Activated B cell treated with CpG ODN at 0.5 μM for 24 hours (primary cell): ENCODE measurements at regions not wholly inside any gene's neighbourhood (a gene's known extent, or its start where the extent isn't known, plus 50 kb on each side); places are given as distances from the start of the nearest gene placed in this dataset.

Experiments used
- ATAC-seq: fragments of 200-7000 bp; cut with Tn5 transposase; one replicate; pipeline ENCODE4 v1.10.0; 2021; ENCODE audit warnings: low read depth, mild to moderate bottlenecking, moderate library complexity
- CTCF ChIA-PET: fragments of 350-600 bp; sonication (Branson Sonifier 250); formaldehyde crosslinking; loops from one replicate; lab custom pipeline; 2021; ENCODE audit warnings: antibody characterized with exemption; lab: Charles Lee
- POLR2A ChIA-PET: fragments of 350-600 bp; sonication (Branson Sonifier 250); formaldehyde crosslinking; loops from one replicate; lab custom pipeline; 2021; ENCODE audit warnings: antibody characterized with exemption; lab: Charles Lee
- DNase-seq: peaks from one replicate; pipeline ENCODE4 v3.0.0; 2022
- H3K27ac Mint-ChIP-seq: one replicate; pipeline ENCODE4 v1.8.0; 2020; ENCODE audit warnings: mixed read lengths
- H3K27me3 Mint-ChIP-seq: one replicate; pipeline ENCODE4 v1.8.0; 2021; ENCODE audit warnings: mixed read lengths
- H3K36me3 Mint-ChIP-seq: one replicate; pipeline ENCODE4 v1.8.0; 2021; ENCODE audit warnings: low read depth, mixed read lengths
- H3K4me1 Mint-ChIP-seq: one replicate; pipeline ENCODE4 v1.8.0; 2021; ENCODE audit warnings: mixed read lengths
- H3K4me3 Mint-ChIP-seq: one replicate; pipeline ENCODE4 v1.8.0; 2020; ENCODE audit warnings: mild to moderate bottlenecking, mixed read lengths
- H3K9me3 Mint-ChIP-seq: one replicate; pipeline ENCODE4 v1.8.0; 2020; ENCODE audit warnings: mixed read lengths
- intact Hi-C: fragments of 100-400 bp; cut with micrococcal nuclease; formaldehyde crosslinking; loops from one replicate; pipeline ENCODE4 v1.15.1; 2024
- TF ChIP-seq, protein P1 (sequence below): fragments of 200-600 bp; IDR thresholded peaks from one replicate; pipeline ENCODE4 v1.8.0; 2022; ENCODE audit warnings: antibody characterized with exemption, mild to moderate bottlenecking

DNA sequence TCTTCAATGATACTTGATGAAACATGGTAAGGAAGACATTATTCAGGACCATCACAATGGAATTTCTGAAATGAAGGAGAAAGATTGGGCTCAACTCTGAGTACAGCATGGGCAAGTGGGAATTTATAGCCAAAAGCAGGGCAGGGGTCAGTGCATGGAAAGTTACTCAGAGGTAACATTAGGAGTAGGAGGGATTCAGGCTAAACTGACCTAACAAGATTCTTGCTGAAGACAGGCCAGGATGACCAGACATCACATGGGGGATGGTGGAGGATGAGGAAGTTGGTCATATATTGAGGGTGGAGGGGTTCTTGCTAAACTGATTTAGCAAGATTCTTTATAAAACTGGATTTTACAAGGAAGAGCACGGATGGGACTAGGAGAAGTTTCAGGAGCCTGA lies 489.8 kb downstream of the ADCYAP1 start:
- Mint-ChIP-seq H3K4me1 (no peaks in the 10 kb centered on the region), H3K9me3 (no peaks in the 10 kb centered on the region), H3K27ac (no peak overlapping the region), H3K4me3 (no peak overlapping the region), H3K27me3 (no peaks in the 10 kb centered on the region), H3K36me3 (no peaks in the 10 kb centered on the region)
- intact Hi-C loops, result no loop called here
- POLR2A ChIA-PET, result no interaction called here
- ATAC-seq (no peak), DNase-seq (no peak)
- TF ChIP-seq, protein P1, sequence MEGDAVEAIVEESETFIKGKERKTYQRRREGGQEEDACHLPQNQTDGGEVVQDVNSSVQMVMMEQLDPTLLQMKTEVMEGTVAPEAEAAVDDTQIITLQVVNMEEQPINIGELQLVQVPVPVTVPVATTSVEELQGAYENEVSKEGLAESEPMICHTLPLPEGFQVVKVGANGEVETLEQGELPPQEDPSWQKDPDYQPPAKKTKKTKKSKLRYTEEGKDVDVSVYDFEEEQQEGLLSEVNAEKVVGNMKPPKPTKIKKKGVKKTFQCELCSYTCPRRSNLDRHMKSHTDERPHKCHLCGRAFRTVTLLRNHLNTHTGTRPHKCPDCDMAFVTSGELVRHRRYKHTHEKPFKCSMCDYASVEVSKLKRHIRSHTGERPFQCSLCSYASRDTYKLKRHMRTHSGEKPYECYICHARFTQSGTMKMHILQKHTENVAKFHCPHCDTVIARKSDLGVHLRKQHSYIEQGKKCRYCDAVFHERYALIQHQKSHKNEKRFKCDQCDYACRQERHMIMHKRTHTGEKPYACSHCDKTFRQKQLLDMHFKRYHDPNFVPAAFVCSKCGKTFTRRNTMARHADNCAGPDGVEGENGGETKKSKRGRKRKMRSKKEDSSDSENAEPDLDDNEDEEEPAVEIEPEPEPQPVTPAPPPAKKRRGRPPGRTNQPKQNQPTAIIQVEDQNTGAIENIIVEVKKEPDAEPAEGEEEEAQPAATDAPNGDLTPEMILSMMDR, result no peak
- CTCF ChIA-PET, result no interaction called here

DNA sequence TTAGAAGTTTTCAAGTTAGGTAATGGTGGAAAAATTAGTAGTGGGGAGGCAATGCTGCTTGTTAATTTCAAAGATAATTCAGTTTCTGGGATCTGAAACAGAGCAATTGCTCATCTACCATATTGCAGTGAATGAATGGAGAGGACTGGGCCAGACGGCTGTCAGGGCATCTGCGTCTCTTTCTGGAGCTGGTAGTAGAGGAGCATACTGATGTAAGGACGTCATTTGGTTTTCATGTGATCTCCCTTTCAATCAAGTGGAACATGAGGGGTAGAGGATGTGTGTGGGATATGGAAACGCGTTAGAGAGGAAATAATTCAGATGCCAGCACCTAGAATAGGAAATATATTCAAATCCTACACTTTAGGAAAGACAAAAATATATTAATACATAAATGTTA lies 490.3 kb downstream of the ADCYAP1 start:
- intact Hi-C loops, result no loop called here
- H3K9me3 Mint-ChIP-seq, result no peaks in the 10 kb centered on the region
- no peak for DNase-seq

DNA sequence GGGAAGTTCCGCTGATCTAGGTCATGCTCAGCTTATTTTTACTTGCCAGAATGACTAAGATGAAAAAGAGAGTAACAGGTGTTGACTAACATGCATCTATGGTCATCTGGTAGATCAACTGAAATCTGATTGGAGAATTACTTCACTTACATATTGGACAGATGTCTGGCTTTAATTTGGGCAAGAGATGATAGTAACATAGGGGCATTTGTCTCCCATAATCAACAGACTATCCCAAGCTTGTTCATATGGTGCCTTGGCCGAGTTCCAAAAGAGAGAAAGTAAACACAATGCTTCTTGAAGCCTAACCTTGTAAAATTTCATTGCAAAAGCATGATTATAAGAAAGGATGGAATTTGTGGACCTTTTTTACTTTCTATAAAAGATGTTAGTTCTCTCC lies 503.7 kb downstream of the ADCYAP1 start:
- Mint-ChIP-seq H3K9me3 (no peaks in the 10 kb centered on the region), H3K36me3 (no peaks in the 10 kb centered on the region), H3K27ac (no peak overlapping the region), H3K27me3 (no peaks in the 10 kb centered on the region), H3K4me1 (no peaks in the 10 kb centered on the region), H3K4me3 (no peak overlapping the region)
- DNase-seq (no peak), ATAC-seq (no peak)
- intact Hi-C loops, result no loop called here
- CTCF ChIA-PET, result no interaction called here
- POLR2A ChIA-PET, result no interaction called here
- TF ChIP-seq, protein P1, result no peak

More for the DNA sequence above, 490.3 kb downstream of the ADCYAP1 start:
- ATAC-seq, result no peak
- CTCF ChIA-PET, result no interaction called here
- Mint-ChIP-seq H3K4me1 (no peaks in the 10 kb centered on the region), H3K27me3 (no peaks in the 10 kb centered on the region), H3K36me3 (no peaks in the 10 kb centered on the region), H3K27ac (no peak overlapping the region), H3K4me3 (no peak overlapping the region)
- TF ChIP-seq, protein P1, result no peak
- POLR2A ChIA-PET, result no interaction called here

- POLR2A ChIA-PET, result no interaction called here
- H3K27me3 Mint-ChIP-seq, result no peaks in the 10 kb centered on the region
- intact Hi-C loops, result no loop called here
- H3K36me3 Mint-ChIP-seq, result no peaks in the 10 kb centered on the region
- TF ChIP-seq, protein P1, result no peak
- DNase-seq (no peak), ATAC-seq (no peak)
- no peaks in the 10 kb centered on the region for H3K9me3 Mint-ChIP-seq
- CTCF ChIA-PET, result no interaction called here
- no peak overlapping the region for H3K4me3 Mint-ChIP-seq
- no peak overlapping the region for H3K27ac Mint-ChIP-seq
- no peaks in the 10 kb centered on the region for H3K4me1 Mint-ChIP-seq
Measured at GRCh38 chr18:1412655-1413322, 508.1 kb downstream of the ADCYAP1 start.

GRCh38 chr18:1413323-1413675 lies 508.6 kb downstream of the ADCYAP1 start:
- Mint-ChIP-seq H3K36me3 (no peaks in the 10 kb centered on the region), H3K4me3 (no peak overlapping the region), H3K27ac (no peak overlapping the region), H3K27me3 (no peaks in the 10 kb centered on the region), H3K4me1 (no peaks in the 10 kb centered on the region), H3K9me3 (no peaks in the 10 kb centered on the region)
- ATAC-seq (no peak), DNase-seq (no peak)
- POLR2A ChIA-PET, result no interaction called here
- CTCF ChIA-PET, result no interaction called here
- TF ChIP-seq, protein P1, result no peak
- intact Hi-C loops, result no loop called here
